Parathyroid adenoma (tissue), 2 donors: ENCODE measurements at regions not wholly inside any gene's neighbourhood (a gene's known extent, or its start where the extent isn't known, plus 50 kb on each side); places are given as distances from the start of the nearest gene placed in this dataset.

ENCODE experiments used
- H2AFZ ChIP-seq: fragments of 300-600 bp; sonication (generic); one replicate; pipeline ENCODE4 v1.7.0; 2017; ENCODE audit warnings: antibody characterized with exemption, mild to moderate bottlenecking
- H3K27ac ChIP-seq: fragments of 300-600 bp; sonication (generic); one replicate; pipeline ENCODE4 v1.7.0; 2017
- H3K27me3 ChIP-seq: fragments of 300-600 bp; sonication (generic); one replicate; pipeline ENCODE4 v1.7.0; 2017; ENCODE audit warnings: low read length; ENCODE audit not compliant: control insufficient read depth, insufficient read depth
- H3K36me3 ChIP-seq: fragments of 300-600 bp; sonication (generic); one replicate; pipeline ENCODE4 v1.7.0; 2017; ENCODE audit warnings: low read length; ENCODE audit not compliant: control insufficient read depth, insufficient read depth
- H3K4me1 ChIP-seq: fragments of 300-600 bp; sonication (generic); one replicate; pipeline ENCODE4 v1.7.0; 2017; ENCODE audit warnings: control low read depth
- H3K4me2 ChIP-seq: fragments of 300-600 bp; sonication (generic); one replicate; pipeline ENCODE4 v1.7.0; 2017; ENCODE audit warnings: low read length
- H3K4me3 ChIP-seq: fragments of 300-600 bp; sonication (generic); one replicate; pipeline ENCODE4 v1.7.0; 2017; ENCODE audit warnings: low read depth, low read length
- H3K79me2 ChIP-seq: fragments of 300-600 bp; sonication (generic); one replicate; pipeline ENCODE4 v1.7.0; 2017; ENCODE audit warnings: control low read depth
- H3K9ac ChIP-seq: fragments of 300-600 bp; sonication (generic); one replicate; pipeline ENCODE4 v1.7.0; 2017; ENCODE audit warnings: mild to moderate bottlenecking
- H3K9me3 ChIP-seq: fragments of 300-600 bp; sonication (generic); one replicate; pipeline ENCODE4 v1.7.0; 2017; ENCODE audit warnings: low read length; ENCODE audit not compliant: control insufficient read depth
- CTCF ChIP-seq: fragments of 300-600 bp; sonication (generic); IDR thresholded peaks from one replicate; pipeline ENCODE4 v1.7.0; 2017; ENCODE audit warnings: antibody characterized with exemption, mild to moderate bottlenecking
- donor health status: primary hyperparathyroidism.

GRCh38 chr15:87578776-87579175 is 677.8 kb downstream of the NTRK3 start:
- H3K4me3 ChIP-seq, result no peak overlapping the region
- H3K79me2 ChIP-seq, result no peaks in the 10 kb centered on the region
- no peak overlapping the region for H3K27ac ChIP-seq
- H3K9me3 ChIP-seq, result no peaks in the 10 kb centered on the region
- no peak overlapping the region for H3K4me2 ChIP-seq
- H3K36me3 ChIP-seq, result no peaks in the 10 kb centered on the region
- H3K4me1 ChIP-seq, result no peaks in the 10 kb centered on the region
- H2AFZ ChIP-seq, result no peak overlapping the region
- H3K27me3 ChIP-seq, result no peaks in the 10 kb centered on the region
- no peak overlapping the region for H3K9ac ChIP-seq
- no peak for TF ChIP-seq CTCF

- H3K9me3 ChIP-seq, result no peaks in the 10 kb centered on the region
- H3K9ac ChIP-seq, result no peak overlapping the region
- H3K4me3 ChIP-seq, result no peak overlapping the region
- H3K4me2 ChIP-seq, result no peak overlapping the region
- H3K36me3 ChIP-seq, result no peaks in the 10 kb centered on the region
- H3K79me2 ChIP-seq, result no peaks in the 10 kb centered on the region
- H2AFZ ChIP-seq, result no peak overlapping the region
- no peaks in the 10 kb centered on the region for H3K4me1 ChIP-seq
- H3K27me3 ChIP-seq, result no peaks in the 10 kb centered on the region
- TF ChIP-seq CTCF, result no peak
- H3K27ac ChIP-seq, result no peak overlapping the region
Observed at GRCh38 chr15:87577336-87577735, 679.2 kb downstream of the NTRK3 start.

- H3K27me3 ChIP-seq, result no peaks in the 10 kb centered on the region
- no peaks in the 10 kb centered on the region for H3K79me2 ChIP-seq
- H3K4me1 ChIP-seq, result no peaks in the 10 kb centered on the region
- no peak overlapping the region for H3K27ac ChIP-seq
- no peaks in the 10 kb centered on the region for H3K9me3 ChIP-seq
- H3K4me2 ChIP-seq, result no peak overlapping the region
- no peak overlapping the region for H3K4me3 ChIP-seq
- H3K9ac ChIP-seq, result no peak overlapping the region
- no peaks in the 10 kb centered on the region for H3K36me3 ChIP-seq
- H2AFZ ChIP-seq, result no peak overlapping the region
- no peak for TF ChIP-seq CTCF
Observed at GRCh38 chr15:87576486-87577176, 679.9 kb downstream of the NTRK3 start.

DNA sequence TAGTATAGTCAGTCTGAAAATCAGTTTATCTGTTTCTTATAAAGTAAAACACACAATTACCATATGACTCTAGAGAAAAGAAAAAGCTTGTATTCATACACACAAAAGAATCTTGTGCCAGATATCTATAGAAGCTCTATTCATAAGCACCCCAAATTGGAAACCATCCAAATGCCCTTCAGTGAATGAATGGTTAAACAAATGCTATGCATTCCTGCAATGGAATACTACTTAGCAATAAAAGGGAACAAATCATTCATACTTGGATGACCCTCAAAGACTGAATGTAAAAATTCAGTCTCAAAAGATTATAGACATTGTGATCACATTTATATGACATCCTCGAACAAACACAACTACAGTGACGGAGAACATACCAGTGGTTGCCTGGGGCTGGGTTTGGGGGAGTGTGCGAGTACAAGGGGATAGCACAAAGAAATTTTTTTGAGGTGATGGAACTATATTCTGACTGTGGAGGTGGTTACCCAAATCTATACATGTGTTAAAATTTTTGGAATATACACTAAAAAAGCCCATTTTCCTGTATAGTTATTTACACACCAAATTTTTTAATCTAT is 680.6 kb downstream of the NTRK3 start:
- Histone ChIP-seq H2AFZ (no peak overlapping the region), H3K27me3 (no peaks in the 10 kb centered on the region), H3K27ac (no peak overlapping the region), H3K36me3 (no peaks in the 10 kb centered on the region), H3K4me1 (no peaks in the 10 kb centered on the region), H3K4me3 (no peak overlapping the region), H3K79me2 (no peaks in the 10 kb centered on the region), H3K4me2 (no peak overlapping the region), H3K9me3 (no peaks in the 10 kb centered on the region), H3K9ac (no peak overlapping the region)
- no peak for TF ChIP-seq CTCF

DNA sequence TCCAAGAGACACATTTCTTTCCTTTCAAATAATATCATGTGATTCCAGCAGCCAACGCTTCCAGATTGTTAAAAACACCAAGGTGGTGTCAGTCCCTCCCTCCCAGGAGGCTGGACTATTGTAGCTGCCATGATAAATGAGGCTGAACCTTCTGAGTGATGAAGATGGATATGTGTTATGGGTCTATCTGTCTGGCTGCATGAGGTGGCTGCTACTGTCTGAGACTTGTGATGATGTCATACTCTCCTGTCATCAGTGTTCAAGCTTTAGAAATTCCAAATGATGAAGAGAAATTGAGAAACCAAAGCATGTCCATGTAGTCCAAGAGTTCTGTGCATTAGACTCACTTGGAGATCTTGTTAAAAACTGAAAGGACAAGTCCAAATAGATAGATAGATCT is 683.0 kb downstream of the NTRK3 start:
- Histone ChIP-seq H3K9ac (no peak overlapping the region), H3K4me1 (no peaks in the 10 kb centered on the region), H3K27ac (no peak overlapping the region), H3K4me2 (no peak overlapping the region), H3K27me3 (no peaks in the 10 kb centered on the region), H2AFZ (no peak overlapping the region), H3K36me3 (no peaks in the 10 kb centered on the region), H3K4me3 (no peak overlapping the region), H3K79me2 (no peaks in the 10 kb centered on the region), H3K9me3 (no peaks in the 10 kb centered on the region)
- TF ChIP-seq CTCF, result no peak
